HG03558 (cell line): ENCODE measurements at regions not wholly inside any gene's neighbourhood (a gene's known extent, or its start where the extent isn't known, plus 50 kb on each side); places are given as distances from the start of the nearest gene placed in this dataset.

ENCODE experiments used
- ATAC-seq: cut with Tn5 transposase; IDR thresholded peaks from one replicate; pipeline ENCODE4 v1.9.1; 2021; ENCODE audit warnings: moderate number of reproducible peaks; ENCODE audit not compliant: unreplicated experiment; ENCODE audit errors: extremely low read depth

DNA sequence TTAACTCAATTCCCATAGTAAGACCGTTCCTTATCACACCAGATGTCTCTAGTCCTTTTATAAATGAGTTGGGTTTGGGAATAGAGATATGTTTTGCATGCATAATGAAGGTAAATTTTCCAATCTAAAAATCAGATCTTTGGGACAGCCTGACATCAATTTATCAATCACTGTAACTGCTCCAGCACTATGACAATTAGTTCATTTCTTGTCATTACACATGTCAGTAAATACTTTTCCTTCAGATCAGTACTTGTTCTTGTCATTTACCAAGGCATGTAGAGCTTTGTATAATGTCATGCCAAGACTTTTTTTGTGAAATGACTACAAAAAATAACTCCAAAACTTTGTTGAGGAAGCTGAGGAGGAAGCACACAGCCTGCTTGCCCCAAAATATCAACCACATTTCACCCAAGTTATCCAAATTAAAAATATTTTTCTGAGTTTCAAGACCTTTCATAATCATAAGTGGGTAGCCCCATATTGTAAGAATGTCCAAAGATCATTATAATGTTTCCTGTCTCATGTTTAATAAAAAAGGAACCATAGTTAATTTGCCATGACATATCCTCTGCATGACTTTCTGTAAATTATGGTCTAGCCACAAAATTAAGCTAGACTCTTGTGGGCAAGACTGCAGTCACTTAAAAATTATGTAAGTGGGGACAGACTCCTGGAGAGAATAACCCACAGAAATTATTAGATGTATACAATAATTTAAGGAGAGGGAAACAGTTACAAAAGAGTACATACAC lies 586.8 kb downstream of the TBC1D4 start:
- ATAC-seq, result no peak

DNA sequence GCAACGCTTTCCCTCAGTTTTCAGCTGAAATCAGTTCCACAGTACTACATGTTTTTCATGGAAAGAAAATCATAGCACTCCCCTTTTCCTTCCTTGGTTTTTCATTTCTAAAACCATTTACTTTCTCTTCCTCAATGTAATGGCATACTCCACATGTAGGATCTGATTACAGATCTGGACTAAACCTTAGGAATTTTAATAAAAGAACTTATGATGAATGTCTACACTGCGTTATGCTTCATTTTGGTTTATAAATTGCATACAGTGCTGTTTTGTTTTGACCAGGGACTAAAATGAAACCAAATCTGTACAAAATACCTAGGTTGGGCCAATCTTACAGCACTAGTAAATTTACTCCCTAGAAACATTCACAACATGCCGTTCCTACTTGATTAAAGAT lies 589.9 kb downstream of the TBC1D4 start:
- no peak for ATAC-seq

DNA sequence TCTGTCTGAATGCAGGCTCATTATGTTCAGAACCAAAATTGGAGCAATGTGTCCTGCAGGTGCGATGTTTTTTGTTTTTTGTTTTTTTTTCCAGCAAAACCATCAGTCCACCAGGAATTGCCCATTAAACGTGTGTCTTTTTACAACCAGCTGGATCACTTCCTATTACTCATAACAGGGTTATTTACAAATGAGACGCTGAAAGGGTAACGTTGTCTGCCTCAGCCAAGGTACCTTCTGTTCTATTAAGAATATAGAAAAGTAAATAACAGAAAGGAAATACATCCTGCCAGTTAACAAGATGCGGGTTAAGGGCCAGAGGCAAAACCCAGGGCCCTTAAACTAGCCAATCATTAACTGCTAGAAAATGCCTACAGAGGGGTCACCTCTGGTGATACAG lies 590.4 kb downstream of the TBC1D4 start:
- ATAC-seq, result no peak

DNA sequence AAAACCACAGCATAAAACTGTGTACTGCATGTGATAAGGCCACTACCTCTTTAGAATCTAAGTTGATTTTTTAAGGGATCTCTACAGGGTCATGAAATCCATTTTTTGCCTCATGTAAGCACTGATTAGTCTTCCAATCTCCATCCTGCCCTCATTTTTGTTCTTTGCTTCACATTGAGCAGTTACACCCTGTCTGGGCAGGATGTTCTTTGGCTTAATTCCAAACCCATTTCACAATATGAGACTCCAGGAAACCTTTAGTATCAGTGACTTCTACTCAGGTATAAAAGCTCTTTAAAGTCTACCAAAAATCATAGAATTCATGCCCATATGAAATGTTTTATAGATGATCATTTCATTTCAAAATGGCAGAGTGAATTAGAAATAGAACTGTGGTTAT lies 592.6 kb downstream of the TBC1D4 start:
- ATAC-seq, result no peak

DNA sequence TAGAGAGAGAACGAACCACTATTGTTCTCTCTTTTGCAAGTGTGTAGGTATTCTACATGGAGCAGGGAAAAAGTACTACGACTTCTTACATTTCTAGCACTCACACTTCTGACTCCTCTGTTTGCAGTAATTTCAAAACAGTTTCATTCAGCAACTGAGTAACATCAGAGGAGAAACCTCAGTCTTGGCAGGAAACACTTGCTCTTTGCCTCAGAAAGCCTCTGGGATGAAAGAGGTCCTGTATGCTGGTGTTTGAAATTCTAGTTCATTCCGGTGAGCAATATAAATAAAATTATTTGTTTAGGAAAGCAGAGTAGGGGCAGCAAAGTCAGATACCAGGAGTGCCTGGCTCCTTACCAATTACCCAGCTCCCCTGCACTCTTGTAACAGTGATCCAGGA lies 595.5 kb downstream of the TBC1D4 start:
- ATAC-seq, result no peak

DNA sequence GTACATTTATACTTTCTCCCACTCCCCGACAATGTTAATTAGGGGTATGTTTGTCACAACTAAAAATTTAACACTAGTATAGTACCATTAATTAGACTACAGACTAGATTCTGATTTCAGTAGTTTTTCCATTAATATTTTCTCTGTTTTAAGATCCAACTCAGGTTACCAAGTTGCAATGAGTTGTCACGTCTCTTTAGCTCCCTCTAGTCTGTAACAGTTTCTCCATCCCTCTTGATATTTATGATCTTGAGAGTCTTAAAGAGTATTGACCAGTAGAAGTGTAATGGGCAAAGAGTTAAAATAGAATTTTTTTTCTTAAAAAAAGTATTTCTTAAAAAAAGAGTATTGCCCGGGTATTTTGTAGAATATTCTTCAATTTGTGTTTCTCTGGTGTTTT lies 598.1 kb downstream of the TBC1D4 start:
- ATAC-seq, result no peak

DNA sequence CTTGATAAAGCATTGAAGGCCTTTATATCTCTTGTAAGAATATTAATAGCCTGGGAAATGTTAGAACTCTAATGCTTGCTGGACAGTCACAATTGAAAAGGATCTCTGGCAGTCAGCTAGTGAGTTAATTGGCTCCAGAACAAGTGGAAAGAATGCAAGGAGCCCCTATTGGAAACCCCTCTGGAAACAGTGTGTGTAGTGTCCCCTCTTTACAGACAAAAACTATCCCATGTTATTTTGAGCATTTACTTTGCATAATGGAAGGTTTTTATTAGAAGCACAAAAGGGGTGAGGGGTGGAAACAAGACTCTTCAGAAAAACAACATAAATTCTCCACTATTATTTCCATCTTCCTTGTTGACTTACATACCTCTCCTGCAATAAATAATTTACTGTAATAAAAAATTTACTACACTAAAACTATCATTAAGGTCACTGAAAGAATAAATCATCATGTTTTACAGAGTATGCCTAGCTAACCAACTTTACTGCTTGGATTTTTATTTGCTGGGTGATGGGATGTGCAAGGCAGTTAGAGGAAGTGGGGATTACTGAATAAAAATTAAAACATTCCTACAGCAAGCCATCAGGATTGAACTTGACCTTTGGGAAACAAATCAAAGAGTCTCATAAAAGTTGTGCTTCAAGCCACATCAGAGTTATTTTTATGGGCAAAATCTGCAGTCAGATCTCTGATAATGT lies 610.4 kb downstream of the TBC1D4 start:
- no peak for ATAC-seq

DNA sequence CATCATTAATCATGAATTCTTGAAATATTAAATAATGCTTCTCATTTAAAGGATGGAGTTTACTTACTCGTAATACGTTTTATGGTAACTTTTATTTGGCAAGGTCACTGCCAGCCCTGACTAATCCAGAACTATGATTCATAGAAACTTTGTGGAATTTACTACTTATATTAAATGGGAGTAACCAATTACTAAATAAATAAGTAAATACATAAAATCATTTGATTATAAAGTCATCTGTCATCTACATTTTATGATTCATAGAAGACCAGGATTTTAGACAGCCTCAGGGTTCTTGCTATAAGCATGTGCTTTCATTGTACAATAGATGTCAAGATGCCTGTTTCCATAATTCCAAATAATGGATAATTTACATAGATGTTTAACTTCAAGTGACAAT lies 611.1 kb downstream of the TBC1D4 start:
- no peak for ATAC-seq

DNA sequence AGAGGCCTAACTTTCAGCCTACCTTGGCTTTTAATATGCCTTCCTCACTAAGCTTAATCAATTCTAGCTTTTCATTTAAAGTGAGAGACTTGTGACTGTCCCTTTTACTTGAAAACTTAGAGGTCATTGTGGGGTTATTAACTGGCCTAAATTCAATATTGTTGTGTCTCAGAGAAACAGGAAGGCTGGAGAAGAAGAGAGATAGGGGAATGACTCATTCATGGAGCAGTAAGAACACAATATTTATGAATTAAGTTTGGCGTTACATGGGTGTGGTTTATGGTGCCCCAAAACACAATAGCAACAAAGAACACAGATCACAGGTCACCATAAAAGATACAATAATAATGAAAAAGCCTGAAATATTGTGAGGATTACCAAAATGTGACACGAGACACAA lies 612.1 kb downstream of the TBC1D4 start:
- no peak for ATAC-seq

DNA sequence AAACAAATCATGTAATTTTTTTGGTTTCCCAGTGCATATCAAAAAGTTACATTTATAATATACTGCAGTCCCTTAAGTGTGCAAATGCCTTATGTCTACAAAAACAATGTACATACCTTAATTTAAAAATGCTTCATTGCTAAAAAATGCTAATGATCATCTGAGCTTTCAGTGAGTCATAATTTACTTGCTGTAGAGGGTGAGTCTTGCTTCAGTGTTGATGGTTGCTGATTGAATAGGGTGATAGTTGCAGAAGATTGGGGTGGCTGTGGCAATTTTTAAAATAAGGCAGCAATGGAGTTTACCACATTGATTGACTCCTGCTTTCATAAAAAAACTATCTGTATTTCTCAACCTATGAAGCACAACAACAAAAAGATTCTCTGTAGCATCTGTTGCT lies 613.9 kb downstream of the TBC1D4 start:
- no peak for ATAC-seq

DNA sequence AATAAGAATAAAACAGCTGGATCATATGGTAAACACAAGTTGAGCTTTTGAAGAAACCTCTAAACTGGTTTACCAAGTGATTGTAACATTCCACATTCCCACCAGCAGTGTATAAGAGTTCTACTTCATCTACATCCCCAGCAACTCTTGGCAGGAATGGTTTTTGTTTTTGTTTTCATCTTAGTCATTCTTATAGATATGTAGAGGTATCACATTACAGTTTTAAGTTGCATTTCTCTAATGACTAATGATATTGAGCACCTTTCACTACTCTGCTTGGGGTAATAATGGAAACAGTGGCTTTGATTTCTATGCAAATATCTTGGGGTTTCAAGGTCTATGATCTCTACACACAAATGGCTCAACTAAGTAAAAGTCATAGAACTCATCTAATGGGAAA lies 614.5 kb downstream of the TBC1D4 start:
- no peak for ATAC-seq

DNA sequence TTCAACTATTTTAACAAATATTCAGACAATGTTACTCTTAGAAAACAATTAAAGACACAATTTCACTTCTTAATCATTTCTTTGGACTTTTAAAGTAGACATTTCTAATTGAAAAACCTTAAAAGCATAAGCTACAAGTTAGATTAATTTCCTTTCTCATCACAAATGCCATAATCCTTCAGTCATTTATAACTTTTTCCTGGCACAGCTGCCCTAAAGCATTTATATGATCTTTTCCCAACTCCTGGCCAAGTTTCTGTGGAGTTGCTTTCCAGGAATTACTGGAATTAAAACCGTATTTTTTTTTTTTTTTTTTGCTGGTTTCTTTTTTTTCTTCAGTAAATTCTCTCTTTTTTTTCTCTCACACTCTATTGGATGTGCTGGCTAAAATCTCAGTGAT lies 615.9 kb downstream of the TBC1D4 start:
- no peak for ATAC-seq

DNA sequence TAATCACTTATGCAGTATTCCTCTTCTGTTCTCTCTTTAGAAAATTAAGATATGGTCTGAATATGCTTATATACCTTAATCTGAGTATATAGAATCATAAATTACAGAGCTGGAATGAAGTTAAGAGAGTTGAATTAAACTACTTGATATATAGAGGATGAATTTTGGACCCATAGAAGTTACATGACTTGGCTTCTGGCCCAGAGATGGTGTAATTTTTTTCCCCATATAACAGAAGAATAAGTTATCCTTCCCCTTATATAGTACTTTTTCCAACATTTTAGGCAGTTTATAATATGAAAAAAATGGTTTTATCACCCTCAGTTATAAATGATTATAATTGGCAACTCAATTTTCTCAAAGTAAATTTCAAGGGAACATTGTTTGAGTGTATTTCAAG lies 616.3 kb downstream of the TBC1D4 start:
- ATAC-seq, result no peak

DNA sequence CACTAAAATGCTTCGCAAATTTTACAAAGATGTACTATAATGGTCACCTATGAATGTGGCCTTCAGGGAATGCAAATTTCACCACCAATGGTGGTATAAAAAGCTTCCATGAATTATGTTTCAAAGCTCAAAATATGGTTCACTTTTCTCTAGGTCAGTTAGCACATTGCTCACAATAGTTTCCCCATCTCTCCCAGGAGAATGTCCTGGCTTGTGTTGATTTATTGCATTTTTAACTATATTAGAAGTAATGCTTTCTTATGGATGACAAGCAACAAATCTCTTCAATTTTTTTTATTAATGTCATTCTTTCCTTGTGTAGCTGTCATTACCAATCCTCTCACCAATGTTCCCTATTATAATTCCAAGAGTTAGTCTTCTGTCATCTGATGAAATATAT lies 621.2 kb downstream of the TBC1D4 start:
- no peak for ATAC-seq

DNA sequence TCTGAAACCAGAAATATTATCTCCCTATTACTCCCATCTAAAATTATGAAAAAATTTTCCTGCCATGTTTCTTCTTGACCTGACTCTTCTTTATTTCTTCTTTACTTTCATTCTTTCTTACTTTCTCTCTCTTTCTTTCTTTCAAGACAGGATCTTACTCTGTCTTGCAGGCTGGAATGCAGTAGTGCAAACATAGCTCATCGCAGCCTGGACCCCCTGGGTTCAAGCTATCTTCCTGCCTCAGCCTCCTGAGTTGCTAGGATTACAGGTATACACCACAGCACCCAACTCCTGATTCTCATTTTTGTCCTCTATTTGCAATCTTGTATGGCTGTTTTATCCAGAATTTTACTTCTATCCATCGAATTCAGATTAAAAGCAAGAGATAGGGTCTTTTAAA lies 631.1 kb downstream of the TBC1D4 start:
- no peak for ATAC-seq

DNA sequence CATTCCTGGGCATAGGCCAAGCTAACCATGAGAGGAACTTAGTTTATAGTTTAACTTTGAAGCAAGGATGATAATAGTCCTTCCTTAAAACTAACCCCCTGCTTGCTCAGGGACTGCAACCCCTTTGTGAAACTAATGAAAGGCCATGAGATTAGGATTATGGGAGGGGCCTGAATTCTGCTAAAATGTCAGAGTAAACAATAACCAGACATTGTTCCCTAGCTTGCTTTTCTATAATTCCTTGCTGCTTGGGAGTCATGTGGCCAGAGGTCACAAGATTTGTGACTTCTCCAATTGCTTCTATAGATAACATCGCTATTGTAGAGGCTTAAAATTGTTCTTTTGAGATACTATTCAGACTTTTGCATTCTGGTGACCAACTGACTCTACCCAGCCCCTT lies 634.0 kb downstream of the TBC1D4 start:
- ATAC-seq, result no peak

DNA sequence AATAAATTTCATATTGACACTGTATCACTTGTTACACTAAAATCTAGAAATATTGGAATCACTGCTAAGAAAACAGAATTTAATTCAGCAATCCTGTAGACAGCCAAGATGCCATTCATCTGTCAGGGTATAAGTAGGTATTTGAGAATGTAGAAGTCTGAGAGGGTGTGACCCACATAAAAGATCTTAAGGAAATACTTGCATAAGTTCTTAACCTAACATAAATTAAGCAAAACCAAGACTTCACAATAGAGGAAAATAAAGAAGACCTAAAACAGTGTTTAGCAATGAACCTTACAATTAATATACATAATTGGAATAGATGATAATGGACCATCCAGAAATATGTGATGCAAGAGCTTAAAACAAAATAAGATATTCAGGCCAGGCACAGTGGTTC lies 636.2 kb downstream of the TBC1D4 start:
- ATAC-seq, result no peak

DNA sequence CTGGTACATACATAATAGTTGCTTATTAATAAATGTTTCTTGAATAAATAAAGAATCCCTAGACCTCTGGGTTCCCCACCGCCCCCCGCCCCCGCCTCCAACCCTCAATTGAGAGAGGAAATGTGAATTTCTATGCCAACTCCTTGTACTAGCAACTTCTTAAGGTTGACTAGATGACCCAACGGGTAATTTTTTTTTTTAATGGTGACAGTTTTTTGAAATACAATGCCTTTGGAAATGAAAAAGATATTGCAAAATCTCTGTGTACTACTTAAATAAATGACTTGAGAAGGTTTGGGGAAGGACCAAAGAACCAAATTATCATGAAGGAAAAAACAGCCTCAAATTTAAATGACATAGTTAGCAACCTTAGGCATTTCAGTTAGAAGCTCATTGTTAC lies 640.3 kb downstream of the TBC1D4 start:
- no peak for ATAC-seq

DNA sequence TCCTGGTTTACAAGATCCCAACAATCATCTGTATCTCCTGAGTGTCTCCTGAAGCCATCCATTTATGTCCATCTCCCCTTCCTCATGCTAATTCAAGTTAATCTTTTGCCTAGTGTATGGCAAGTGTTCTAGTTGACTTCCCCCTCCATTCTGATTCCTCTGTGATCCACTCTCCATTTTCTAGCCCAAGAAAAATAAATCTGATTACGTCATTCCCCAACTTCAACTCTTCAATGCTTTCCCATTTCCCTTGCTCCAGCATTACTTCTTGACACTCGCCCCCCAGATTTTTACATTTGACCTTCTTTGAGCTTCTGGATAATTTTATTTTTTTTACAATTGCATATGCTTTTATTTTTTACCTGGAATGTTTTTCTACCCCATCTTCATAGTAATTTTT lies 640.8 kb downstream of the TBC1D4 start:
- ATAC-seq, result no peak

DNA sequence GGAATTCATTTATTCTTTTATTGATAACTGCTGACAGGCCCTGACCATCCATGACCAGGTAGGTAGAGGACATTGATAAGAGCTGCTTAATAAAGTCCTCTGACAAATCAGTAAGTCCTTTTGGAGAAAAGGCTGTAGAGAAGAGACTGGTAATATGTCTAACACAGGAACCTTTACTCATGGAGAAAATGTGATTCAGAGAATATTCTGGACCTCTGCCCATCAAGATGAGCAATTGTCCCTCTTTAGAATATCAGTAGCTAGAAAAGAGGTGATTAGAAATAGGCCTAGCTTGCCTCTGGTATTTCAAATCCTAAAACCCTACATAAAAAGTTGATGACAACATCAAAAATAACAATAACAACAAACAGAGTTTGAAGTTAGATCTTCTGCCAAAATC lies 642.3 kb downstream of the TBC1D4 start:
- ATAC-seq, result no peak

DNA sequence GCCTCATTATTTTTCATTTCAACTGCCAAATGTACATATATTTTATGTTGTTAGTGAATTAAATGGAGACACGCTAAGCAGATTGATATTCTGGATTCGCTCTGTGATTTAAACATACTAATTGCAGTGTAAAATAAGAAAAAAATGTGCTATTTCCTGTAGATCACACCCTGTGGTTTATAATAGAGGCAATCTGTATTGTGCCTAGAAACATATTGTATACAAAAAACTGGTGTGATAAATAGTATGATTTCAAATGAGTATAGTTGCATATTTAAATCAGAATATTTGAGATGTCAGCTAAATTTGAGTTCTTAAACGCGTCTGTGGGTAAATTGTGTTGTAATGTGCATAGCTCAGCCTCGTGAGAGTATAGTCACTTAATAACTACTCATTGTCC lies 643.9 kb downstream of the TBC1D4 start:
- no peak for ATAC-seq

DNA sequence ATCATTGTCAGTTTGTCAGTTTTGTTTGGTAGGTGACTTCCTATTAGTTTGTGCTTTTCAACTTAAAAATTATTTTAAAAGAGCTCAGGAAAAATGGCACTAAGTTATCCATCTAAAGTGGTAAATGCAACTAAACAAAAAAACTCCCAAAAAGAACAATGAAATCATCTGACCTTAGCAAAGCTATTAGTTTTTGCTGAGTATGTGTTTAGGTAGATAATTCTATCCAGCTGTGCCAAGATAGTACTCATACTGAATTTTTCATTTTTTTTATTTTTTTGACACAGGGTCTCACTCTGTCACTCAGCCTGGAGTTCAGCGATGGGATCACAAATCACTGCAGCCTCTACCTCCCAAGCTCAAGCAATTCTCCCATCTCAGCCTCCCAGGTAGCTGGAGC lies 645.3 kb downstream of the TBC1D4 start:
- ATAC-seq, result no peak
